ENCODE measurements at regions not wholly inside any gene's neighbourhood (a gene's known extent, or its start where the extent isn't known, plus 50 kb on each side); places are given as distances from the start of the nearest gene placed in this dataset.

DNA sequence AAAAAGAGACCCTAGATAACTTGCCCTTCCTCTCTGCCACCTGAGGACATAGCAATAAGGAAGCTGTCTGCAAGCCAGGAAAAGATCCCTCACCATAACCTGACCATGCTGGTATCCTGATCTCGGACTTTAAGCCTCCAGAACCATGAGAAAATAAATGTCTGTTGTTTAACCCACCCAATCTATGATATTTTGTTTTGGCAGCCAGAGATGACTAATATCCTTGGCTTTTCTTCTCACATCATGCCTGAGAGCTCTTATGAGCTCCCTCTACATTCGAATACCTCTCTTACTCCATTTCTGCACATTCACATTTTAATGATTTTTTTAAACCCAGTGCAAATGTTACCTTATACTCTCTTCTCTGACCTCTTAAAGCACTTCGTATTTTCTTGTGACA is 214.0 kb upstream of the CHRM2 start:
- no peak overlapping the region for H3K14ac ChIP-seq (ENCODE audit: insufficient read depth, low read length)
- H2BK20ac ChIP-seq (ENCODE audit: low read depth, low read length, poor library complexity, severe bottlenecking) = no peak overlapping the region
- H2AFZ ChIP-seq (ENCODE audit: low read length) = no peak overlapping the region
- no peaks in the 10 kb centered on the region for H4K20me1 ChIP-seq (ENCODE audit: control insufficient read depth, insufficient read depth, insufficient read length)
- H3K9ac ChIP-seq (ENCODE audit: extremely low read depth, insufficient read length, low read length) = no peak overlapping the region
- DNase-seq = no peak
- no peaks in the 10 kb centered on the region for H3K79me1 ChIP-seq (ENCODE audit: insufficient read depth, low read depth, low read length, poor library complexity, severe bottlenecking)
- H2BK5ac ChIP-seq (ENCODE audit: insufficient read length, low read length) = no peak overlapping the region
- no peak overlapping the region for H3K4me3 Mint-ChIP-seq
- H3K4me1 Mint-ChIP-seq = peaks cover 5% of the 10 kb centered on the region in 2 experiments
- TF ChIP-seq, protein P1, sequence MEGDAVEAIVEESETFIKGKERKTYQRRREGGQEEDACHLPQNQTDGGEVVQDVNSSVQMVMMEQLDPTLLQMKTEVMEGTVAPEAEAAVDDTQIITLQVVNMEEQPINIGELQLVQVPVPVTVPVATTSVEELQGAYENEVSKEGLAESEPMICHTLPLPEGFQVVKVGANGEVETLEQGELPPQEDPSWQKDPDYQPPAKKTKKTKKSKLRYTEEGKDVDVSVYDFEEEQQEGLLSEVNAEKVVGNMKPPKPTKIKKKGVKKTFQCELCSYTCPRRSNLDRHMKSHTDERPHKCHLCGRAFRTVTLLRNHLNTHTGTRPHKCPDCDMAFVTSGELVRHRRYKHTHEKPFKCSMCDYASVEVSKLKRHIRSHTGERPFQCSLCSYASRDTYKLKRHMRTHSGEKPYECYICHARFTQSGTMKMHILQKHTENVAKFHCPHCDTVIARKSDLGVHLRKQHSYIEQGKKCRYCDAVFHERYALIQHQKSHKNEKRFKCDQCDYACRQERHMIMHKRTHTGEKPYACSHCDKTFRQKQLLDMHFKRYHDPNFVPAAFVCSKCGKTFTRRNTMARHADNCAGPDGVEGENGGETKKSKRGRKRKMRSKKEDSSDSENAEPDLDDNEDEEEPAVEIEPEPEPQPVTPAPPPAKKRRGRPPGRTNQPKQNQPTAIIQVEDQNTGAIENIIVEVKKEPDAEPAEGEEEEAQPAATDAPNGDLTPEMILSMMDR (conservative IDR thresholded peaks at IDR 0.05) = no peak
- H3K4ac ChIP-seq (ENCODE audit: low read depth, low read length) = no peak overlapping the region
- no CpG with 5 or more reads among the region's 3 CpGs for WGBS (ENCODE audit: extremely low coverage, insufficient read length, low lambda C conversion rate)
- no peaks in the 10 kb centered on the region for H3K9me3 Mint-ChIP-seq
- no peak overlapping the region for H4K91ac ChIP-seq (ENCODE audit: insufficient read length, low read depth, low read length)
- no peak overlapping the region for H3K18ac ChIP-seq (ENCODE audit: insufficient read length, low read depth, low read length)
- no peak overlapping the region for H3K27ac Mint-ChIP-seq
- H3K27ac ChIP-seq (ENCODE audit: insufficient read length, low read depth, low read length) = no peak overlapping the region
- no peaks in the 10 kb centered on the region for H3K9me3 ChIP-seq (ENCODE audit: control insufficient read depth, low read depth, low read length)
- H3K4me1 ChIP-seq (ENCODE audit: insufficient read depth, low read length) = no peaks in the 10 kb centered on the region
- no peak overlapping the region for H4K8ac ChIP-seq (replicated peaks; ENCODE audit: insufficient read length, low read depth, low read length)
- no peak overlapping the region for H3K23ac ChIP-seq (ENCODE audit: insufficient read length, low read depth, low read length)
- no peaks in the 10 kb centered on the region for H3K27me3 ChIP-seq (ENCODE audit: insufficient read depth, low read length)
- H3K27me3 Mint-ChIP-seq (ENCODE audit: low read depth) = no peaks in the 10 kb centered on the region
- H4K5ac ChIP-seq (ENCODE audit: insufficient read length, low read depth, low read length) = no peak overlapping the region
- H2BK120ac ChIP-seq (ENCODE audit: low read depth, low read length, poor library complexity, severe bottlenecking) = no peak overlapping the region
- H3K56ac ChIP-seq (ENCODE audit: insufficient read length, low read depth, low read length) = no peak overlapping the region
- no peak overlapping the region for H2AK5ac ChIP-seq (ENCODE audit: insufficient read length, low read length)
- no peak overlapping the region for H3T11ph ChIP-seq (ENCODE audit: low read length)
- no peak overlapping the region for H3K4me2 ChIP-seq (ENCODE audit: insufficient read depth, insufficient read length, low read length)
- H3K36me3 Mint-ChIP-seq (ENCODE audit: insufficient read depth in 1 of 3, low read depth in 3 of 3) = no peaks in the 10 kb centered on the region
- no peaks in the 10 kb centered on the region for H3K23me2 ChIP-seq (ENCODE audit: insufficient read length, low read depth, low read length, poor library complexity, severe bottlenecking)
- H2BK15ac ChIP-seq (ENCODE audit: low read depth, low read length) = no peak overlapping the region
- no peak overlapping the region for H2BK12ac ChIP-seq (ENCODE audit: insufficient read length, low read depth, low read length)
- no peaks in the 10 kb centered on the region for H3K79me2 ChIP-seq (ENCODE audit: insufficient read depth, low read length)
